Psoas muscle (tissue), 7 donors: ENCODE measurements at regions not wholly inside any gene's neighbourhood (a gene's known extent, or its start where the extent isn't known, plus 50 kb on each side); places are given as distances from the start of the nearest gene placed in this dataset.

Source experiments
- ATAC-seq, 4 donors: fragments of 200-7000 bp; cut with Tn5 transposase; one replicate each; pipeline ENCODE4 v1.9.1; 2020; ENCODE audit warnings: moderate library complexity in 3 of 4, mild to moderate bottlenecking in 2 of 4
- DNase-seq, 2 donors: peaks; one replicate each; pipeline ENCODE4 v3.0.0-alpha.2; 2020
- H3K27ac ChIP-seq: fragments of 200-600 bp; one replicate; pipeline ENCODE4 v1.8.0; 2022
- H3K27me3 ChIP-seq, 3 donors: fragments of 200-600 bp in 1 of 3; one replicate each; pipeline versions ENCODE4 v1.6.1 to v1.8.0; 2013 to 2022; ENCODE audit warnings: low read length in 2 of 3, mild to moderate bottlenecking in 2 of 3, moderate library complexity in 1 of 3; ENCODE audit not compliant: insufficient read depth in 3 of 3
- H3K36me3 ChIP-seq, 2 donors: fragments of 200-600 bp in 1 of 2; one replicate each; pipeline versions ENCODE4 v1.6.1 to v1.8.0; 2013 to 2022; ENCODE audit warnings: low read depth in 1 of 2, mild to moderate bottlenecking in 1 of 2, moderate library complexity in 1 of 2; ENCODE audit not compliant: insufficient read depth in 1 of 2
- H3K4me1 ChIP-seq: fragments of 200-600 bp; one replicate; pipeline ENCODE4 v1.8.0; 2022
- H3K4me3 ChIP-seq: fragments of 200-600 bp; one replicate; pipeline ENCODE4 v1.8.0; 2022; ENCODE audit warnings: mild to moderate bottlenecking
- H3K9me3 ChIP-seq: fragments of 200-600 bp; one replicate; pipeline ENCODE4 v1.8.0; 2022
- WGBS, 3 donors: extraction: QIAGEN DNeasy Blood & Tissue Kit; methylation state at CpG; one replicate each; pipeline versions ENCODE4 v1.1.6 to v1.1.7; 2013; 5-methylcytosine and 5-hydroxymethylcytosine counted together
- intact Hi-C, 2 donors: fragments of 100-400 bp; cut with DNase I; formaldehyde crosslinking; loops; one replicate each; pipeline versions ENCODE4 v1.11.0 to v1.14.2; 2022
- TF ChIP-seq, protein P1 (sequence below): fragments of 200-600 bp; IDR thresholded peaks from one replicate; pipeline ENCODE4 v1.8.0; 2022; ENCODE audit warnings: antibody characterized with exemption
- donor health status: healthy with polysubstance abuse.
- donor health status: DM: no; HTN: no; CAD: no; lungs with moderate emphysema.
- donor health status: Bipolar disorder and iron deficiency.
- donor health status: healthy.
- donor health status: DM: yes; HTN: yes; CAD: no.
- donor health status: DM: no; HTN: no; CAD: no.
- donor health status: DM: yes; HTN: yes; CAD: no.

DNA sequence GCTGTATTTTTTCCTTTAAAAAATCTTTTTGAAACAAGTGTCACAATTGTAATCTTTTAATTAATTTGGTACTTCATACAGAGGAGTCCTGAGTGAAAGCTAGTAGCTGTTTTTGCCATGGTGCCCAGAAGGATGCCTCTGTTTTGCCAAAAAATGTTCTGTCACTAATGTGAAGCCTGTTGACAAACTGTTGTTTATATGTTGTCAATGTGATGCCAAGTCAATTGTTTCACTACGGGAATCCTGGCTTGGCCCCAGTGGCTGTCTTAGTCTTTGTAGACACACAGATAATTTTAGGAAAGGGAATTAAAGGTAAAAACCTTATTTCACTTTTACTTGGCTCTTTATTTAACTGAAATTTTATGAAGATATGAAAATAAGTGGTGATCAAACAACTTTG, 706.4 kb upstream of the MMS22L start:
- DNase-seq, result no peak
- H3K4me3 ChIP-seq, result no peak overlapping the region
- WGBS, 3 donors, result 10 to 28% (median 11%) methylated on average over 1 of the region's 1 CpG
- TF ChIP-seq, protein P1, sequence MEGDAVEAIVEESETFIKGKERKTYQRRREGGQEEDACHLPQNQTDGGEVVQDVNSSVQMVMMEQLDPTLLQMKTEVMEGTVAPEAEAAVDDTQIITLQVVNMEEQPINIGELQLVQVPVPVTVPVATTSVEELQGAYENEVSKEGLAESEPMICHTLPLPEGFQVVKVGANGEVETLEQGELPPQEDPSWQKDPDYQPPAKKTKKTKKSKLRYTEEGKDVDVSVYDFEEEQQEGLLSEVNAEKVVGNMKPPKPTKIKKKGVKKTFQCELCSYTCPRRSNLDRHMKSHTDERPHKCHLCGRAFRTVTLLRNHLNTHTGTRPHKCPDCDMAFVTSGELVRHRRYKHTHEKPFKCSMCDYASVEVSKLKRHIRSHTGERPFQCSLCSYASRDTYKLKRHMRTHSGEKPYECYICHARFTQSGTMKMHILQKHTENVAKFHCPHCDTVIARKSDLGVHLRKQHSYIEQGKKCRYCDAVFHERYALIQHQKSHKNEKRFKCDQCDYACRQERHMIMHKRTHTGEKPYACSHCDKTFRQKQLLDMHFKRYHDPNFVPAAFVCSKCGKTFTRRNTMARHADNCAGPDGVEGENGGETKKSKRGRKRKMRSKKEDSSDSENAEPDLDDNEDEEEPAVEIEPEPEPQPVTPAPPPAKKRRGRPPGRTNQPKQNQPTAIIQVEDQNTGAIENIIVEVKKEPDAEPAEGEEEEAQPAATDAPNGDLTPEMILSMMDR, result no peak
- H3K4me1 ChIP-seq, result no peaks in the 10 kb centered on the region
- intact Hi-C loops, result no loop called here
- H3K9me3 ChIP-seq, result no peaks in the 10 kb centered on the region
- no peaks in the 10 kb centered on the region for H3K36me3 ChIP-seq
- no peak for ATAC-seq
- H3K27me3 ChIP-seq, result no peaks in the 10 kb centered on the region
- no peak overlapping the region for H3K27ac ChIP-seq

- Histone ChIP-seq H3K9me3 (no peaks in the 10 kb centered on the region), H3K27me3 (no peaks in the 10 kb centered on the region), H3K4me1 (no peaks in the 10 kb centered on the region), H3K4me3 (no peak overlapping the region), H3K27ac (no peak overlapping the region), H3K36me3 (no peaks in the 10 kb centered on the region)
- intact Hi-C loops, result no loop called here
- ATAC-seq (peak in 3 of 4 donors; percentile 54 to 83 (median 72)), DNase-seq (no peak)
- TF ChIP-seq, protein P1, result no peak
Observed at GRCh38 chr6:97995158-97995557, 712.1 kb upstream of the MMS22L start.

DNA sequence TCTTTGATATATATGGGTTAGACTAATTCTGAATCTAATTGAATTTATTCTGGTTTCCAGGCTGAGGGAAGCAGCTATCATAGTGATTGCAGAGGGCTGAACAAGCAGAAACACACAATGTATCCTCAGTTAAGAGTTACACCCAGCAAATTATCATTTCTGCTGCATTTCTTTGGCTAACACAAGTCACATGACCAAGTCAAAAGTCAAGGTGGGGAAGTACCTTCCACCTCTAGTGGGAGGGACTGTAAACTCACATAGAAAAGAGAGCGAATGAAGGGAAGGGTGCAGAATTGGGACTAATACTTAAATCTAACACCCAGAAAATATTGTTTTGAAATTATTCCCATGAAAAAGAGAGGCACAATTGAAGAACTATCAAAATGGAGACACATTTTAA, 719.7 kb upstream of the MMS22L start:
- Histone ChIP-seq H3K27me3 (no peaks in the 10 kb centered on the region), H3K27ac (no peak overlapping the region), H3K9me3 (no peaks in the 10 kb centered on the region), H3K4me3 (no peak overlapping the region), H3K36me3 (no peaks in the 10 kb centered on the region), H3K4me1 (no peaks in the 10 kb centered on the region)
- ATAC-seq (no peak), DNase-seq (no peak)
- 94 to 97% (median 94%) methylated on average over 1 of the region's 1 CpG for WGBS, 3 donors
- intact Hi-C loops, result no loop called here
- TF ChIP-seq, protein P1, result no peak

DNA sequence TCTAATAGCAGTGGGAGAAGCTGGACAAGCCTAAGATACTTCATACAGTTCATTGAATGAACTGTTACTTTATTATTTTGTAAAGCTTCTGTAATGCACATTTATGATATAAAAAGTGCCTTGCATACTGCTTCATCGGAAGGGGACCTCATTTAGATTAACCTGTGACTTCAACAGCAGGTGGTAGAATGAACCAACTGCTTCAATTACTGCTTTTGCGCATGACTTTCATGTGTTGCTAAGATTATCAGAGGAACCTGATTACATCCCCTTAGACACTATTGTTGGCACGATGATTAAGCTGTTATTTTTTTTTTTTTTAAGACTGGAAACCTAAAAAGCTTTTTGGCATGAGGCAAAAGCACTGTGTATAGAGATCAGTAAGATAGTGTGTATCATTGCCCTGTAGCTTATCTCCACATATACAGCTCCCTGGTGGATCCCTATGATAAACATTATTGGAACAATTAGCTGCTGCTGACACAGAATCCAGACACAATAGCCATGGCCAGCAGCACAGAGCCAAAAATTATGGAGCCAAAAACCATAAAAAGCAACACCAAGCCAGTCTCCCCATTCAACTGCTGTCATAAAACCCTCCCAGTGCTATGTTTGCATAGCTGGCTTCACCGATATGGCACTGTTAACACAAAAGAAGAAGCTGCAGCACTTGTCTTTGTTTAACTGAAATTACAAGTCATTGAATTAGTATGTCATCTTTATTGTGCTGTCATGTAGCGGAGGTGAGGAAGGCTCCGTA, 731.6 kb upstream of the MMS22L start:
- no peak for DNase-seq
- ATAC-seq, result no peak
- H3K9me3 ChIP-seq, result no peaks in the 10 kb centered on the region
- H3K27ac ChIP-seq, result no peak overlapping the region
- no peaks in the 10 kb centered on the region for H3K36me3 ChIP-seq
- H3K4me3 ChIP-seq, result no peak overlapping the region
- 37 to 42% (median 38%) methylated on average over 6 of the region's 6 CpGs for WGBS, 3 donors
- intact Hi-C loops, result no loop called here
- no peaks in the 10 kb centered on the region for H3K27me3 ChIP-seq
- H3K4me1 ChIP-seq, result no peaks in the 10 kb centered on the region
- TF ChIP-seq, protein P1, result no peak

GRCh38 chr6:98016565-98016964, 733.5 kb upstream of the MMS22L start:
- Histone ChIP-seq H3K4me3 (no peak overlapping the region), H3K27ac (no peak overlapping the region), H3K36me3 (no peaks in the 10 kb centered on the region), H3K27me3 (no peaks in the 10 kb centered on the region), H3K4me1 (no peaks in the 10 kb centered on the region), H3K9me3 (no peaks in the 10 kb centered on the region)
- WGBS, 3 donors, result 68 to 76% (median 69%) methylated on average over 4 of the region's 4 CpGs
- DNase-seq (no peak), ATAC-seq (no peak)
- intact Hi-C loops, result no loop called here
- TF ChIP-seq, protein P1, result no peak
